Stimulated activated CD4-positive, alpha-beta T cell treated with anti-CD3 and anti-CD28 coated beads, TNF-alpha, amount 100 ng/mL, for 48 hours (primary cell): ENCODE measurements at regions not wholly inside any gene's neighbourhood (a gene's known extent, or its start where the extent isn't known, plus 50 kb on each side); places are given as distances from the start of the nearest gene placed in this dataset.
"Not testable (repeated sequence)": the region's sequence is repeated elsewhere in the genome, so short reads cannot be mapped to it uniquely, and the experiment has no call there.

ENCODE experiments used
- DNase-seq, 3 donors: peaks; one replicate each; pipeline ENCODE4 v3.0.0-alpha.2; 2020; ENCODE audit warnings: low read depth in 3 of 3

DNA sequence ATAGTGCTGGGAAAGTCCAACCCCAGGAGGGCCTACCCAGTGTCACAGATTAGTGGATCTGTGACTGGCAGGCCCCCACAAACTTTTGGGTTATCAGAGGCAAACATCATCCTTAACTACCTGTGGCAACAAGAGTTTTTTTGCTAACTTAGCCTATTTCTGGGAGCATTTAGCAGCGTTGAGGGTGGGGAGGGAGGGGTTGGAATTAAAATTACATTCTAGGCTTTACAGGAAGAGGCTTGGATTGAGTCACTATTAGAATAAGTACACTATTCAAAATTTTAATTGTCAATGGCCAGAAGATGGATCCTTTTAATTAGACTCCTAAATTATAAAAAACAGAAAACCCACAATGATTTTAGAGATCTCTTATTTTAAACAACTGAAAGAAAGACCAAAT is 267.9 kb upstream of the NPSR1 start:
- DNase-seq, result no peak

GRCh38 chr7:34392972-34393371 is 265.0 kb upstream of the NPSR1 start:
- no peak for DNase-seq

- no peak for DNase-seq
Measured at GRCh38 chr7:34396437-34397064, 261.5 kb upstream of the NPSR1 start.

- no peak for DNase-seq
Measured at GRCh38 chr7:34401776-34402175, 256.2 kb upstream of the NPSR1 start.

DNA sequence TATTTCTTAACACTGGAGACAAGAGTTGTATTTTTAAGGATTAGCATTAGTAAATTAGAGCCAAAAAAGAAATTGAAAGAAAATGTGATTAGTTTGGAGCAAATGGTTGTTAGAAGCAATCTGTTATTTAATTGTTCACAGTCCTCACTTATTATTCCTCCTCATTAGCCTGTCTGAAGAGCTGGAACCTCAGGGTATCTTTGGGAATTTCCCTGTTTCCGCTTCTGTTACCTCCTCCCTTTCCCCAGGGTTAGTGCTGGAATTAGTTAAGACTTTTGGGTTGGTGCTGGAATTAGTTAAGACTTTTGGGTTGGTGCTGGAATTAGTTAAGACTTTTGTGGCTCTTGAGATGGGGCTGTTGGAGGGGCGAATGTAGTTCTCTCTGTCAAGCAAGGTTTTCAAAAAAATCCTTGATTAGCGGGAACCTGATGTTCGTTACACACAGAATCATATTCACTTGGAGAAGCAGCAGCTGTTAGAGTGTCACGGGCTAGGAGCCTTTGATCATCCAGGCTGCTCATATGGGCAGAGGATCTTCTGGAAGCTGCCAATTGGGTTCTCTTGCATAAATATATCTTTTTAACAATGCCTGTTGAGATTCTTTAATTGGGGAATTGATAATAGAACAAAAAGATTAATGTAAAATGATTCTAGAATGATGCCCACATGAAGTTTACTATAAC is 251.0 kb upstream of the NPSR1 start:
- no peak for DNase-seq

- DNase-seq, result no peak
Measured at GRCh38 chr7:34407586-34407985, 250.4 kb upstream of the NPSR1 start.

GRCh38 chr7:34417781-34418180 is 240.2 kb upstream of the NPSR1 start:
- no peak for DNase-seq

GRCh38 chr7:34421526-34421925 is 236.5 kb upstream of the NPSR1 start:
- DNase-seq, result no peak

- no peak for DNase-seq
Measured at GRCh38 chr7:34425194-34425593, 232.8 kb upstream of the NPSR1 start.

- no peak for DNase-seq
Measured at GRCh38 chr7:34425631-34426384, 232.2 kb upstream of the NPSR1 start.

DNA sequence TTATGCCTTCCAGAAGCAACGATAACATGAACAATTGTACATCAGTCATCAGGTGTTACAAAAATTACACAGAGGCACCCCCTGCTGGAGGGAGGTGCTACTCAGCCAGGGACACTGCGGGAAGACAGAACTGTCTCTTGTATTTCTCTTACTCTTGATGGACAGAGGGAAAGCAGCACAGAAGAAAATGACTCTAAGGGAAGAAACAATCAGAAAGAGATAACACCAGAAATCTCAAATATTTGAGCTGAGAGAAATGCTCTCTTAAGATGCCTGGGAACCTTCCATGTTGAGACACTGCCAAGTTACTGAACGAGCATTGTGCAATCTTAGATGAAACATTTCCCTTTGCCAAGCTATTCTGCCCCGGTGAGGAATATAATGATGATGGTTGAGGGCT is 227.6 kb upstream of the NPSR1 start:
- no peak for DNase-seq

DNA sequence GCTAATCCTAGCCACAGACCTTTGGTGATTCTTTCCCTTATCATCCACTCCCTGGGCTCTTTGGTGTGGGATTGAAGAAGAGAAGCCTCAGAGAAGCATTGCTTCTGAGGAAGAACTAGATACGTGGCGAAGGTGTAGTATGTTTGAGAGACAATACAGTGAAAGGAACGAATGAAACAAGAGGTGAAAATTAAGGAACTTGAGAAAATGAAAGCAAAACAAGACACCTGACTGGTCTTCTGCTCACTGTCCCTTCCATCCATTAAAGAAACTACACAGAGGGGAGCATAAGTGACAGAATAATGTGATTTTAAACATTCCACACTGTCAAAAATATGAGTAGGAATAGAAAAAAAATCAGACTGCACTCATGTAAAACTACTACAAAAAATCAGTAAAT is 219.6 kb upstream of the NPSR1 start:
- no peak for DNase-seq

DNA sequence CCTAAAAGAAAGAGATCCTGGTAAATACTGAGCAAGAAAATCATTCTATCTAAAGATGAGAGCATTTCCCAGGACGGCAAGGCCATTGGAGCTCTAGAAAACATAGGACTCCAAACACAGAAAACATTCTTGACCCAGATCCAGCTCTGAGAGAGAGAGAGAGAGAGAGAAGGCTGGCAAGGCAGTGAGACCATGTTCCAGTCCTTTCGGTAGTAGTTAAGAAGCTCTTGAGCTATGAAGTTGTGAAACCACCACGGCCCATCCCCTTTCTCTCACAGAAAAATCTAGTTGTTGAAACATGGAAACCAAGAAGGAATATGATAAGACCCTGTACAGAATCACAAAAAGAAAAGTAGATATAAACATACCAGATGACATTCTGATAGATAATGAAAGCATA is 212.4 kb upstream of the NPSR1 start:
- DNase-seq, result no peak

DNA sequence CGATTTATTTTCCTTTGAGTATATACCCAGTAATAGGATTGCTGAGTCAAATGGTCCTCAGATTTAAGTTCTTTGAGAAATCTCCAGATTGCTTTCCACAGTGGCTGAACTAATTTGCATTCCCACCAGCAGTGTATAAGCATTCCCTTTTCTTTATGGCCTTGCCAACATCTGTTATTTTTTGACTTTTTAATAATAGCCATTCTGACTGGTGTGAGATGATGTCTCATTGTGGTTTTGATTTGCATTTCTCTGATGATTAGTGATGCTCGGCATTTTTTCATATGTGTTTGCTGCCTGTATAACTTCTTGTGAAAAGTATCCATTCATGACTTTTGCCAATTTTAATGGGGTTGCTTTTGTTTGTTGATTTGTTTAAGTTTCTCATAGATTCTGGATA is 209.5 kb upstream of the NPSR1 start:
- DNase-seq, result not testable (repeated sequence)

GRCh38 chr7:34449765-34450164 is 208.3 kb upstream of the NPSR1 start:
- DNase-seq, result no peak

DNA sequence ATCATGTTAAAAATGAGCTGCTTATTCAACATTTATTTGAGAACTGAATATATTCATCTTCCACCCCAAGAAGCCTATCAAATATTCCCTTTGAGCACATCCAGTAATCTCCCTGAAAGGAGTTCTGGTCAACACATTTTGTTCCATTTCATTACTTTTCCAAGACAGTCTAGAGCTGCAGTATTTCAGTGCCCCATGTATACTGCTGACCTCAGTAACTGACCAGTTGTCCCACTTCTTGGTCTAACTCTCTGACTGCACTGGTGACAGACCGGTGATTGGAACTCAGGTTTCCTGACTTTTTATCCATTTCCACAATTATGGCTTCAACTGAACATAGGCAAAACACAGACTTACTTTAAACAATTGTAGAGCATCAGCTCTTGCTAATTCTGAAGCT is 206.8 kb upstream of the NPSR1 start:
- no peak for DNase-seq

DNA sequence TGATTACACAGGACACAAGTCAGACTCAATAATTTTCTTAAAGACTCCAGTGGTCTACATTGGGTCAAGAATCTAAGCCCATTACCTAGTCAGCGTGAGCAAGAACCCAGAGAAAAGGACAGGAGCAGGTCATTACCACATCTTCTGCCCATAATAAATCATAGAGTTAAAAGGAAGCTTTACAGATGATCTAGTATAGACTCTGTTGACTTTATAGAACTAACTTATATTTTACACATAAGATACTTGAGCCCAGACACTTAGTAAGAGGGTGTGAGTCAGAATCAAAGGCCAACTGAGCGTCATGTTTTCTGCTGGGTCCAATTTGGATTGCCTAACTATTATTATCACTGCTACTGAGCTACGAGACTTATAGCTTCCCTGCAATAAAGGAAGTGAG is 206.1 kb upstream of the NPSR1 start:
- no peak for DNase-seq

- no peak for DNase-seq
Measured at GRCh38 chr7:34452363-34452762, 205.7 kb upstream of the NPSR1 start.

DNA sequence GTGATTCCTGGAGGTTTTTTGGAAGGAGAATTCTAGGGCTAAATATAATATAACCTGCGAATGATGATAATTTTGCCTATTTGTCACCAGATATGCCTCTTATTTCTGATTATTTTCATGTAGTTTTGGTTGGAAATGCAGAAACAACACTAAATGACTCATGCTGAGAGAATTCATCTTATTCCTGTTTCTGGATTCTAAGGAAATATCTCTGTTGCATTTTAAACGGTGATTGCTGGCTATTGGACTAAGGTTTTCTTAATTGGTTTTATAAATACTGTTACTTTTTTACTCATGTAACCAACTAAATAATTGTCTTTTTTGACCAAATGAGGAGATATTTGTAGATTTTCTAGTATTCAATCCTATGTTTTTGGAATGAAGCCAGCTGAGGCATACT is 204.9 kb upstream of the NPSR1 start:
- DNase-seq, result no peak

- no peak for DNase-seq
Measured at GRCh38 chr7:34454381-34454780, 203.6 kb upstream of the NPSR1 start.

- DNase-seq, result no peak
Measured at GRCh38 chr7:34457329-34457728, 200.7 kb upstream of the NPSR1 start.

DNA sequence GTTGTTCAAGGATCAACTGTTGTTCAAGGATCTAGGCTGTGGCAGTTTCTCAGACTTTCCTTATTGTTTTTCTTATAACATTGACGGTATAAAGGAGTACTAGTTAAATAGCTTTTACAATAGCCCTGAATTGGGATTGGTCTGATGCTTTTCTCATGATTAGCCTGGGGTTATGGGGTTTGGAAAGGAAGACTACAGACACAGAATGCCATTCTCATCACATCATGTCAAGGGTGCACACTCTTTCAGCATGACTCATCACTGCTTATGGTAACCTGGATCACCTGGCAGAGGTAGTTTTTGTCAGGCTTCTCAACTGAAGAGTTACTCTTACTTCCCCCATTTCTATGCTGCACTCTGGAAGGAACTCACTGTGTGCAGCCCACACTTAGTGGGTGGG is 194.2 kb upstream of the NPSR1 start:
- DNase-seq, result no peak

- DNase-seq, result no peak
Measured at GRCh38 chr7:34471844-34472243, 186.2 kb upstream of the NPSR1 start.
